AG04450 (cell line): ENCODE measurements at regions not wholly inside any gene's neighbourhood (a gene's known extent, or its start where the extent isn't known, plus 50 kb on each side); places are given as distances from the start of the nearest gene placed in this dataset.

ENCODE experiments used
- CTCF ChIA-PET: fragments of 300-600, 350-600 bp; formaldehyde crosslinking; extraction: SDS; loops from one replicate; lab custom pipeline; 2022; ENCODE audit warnings: antibody characterized with exemption, inconsistent platforms; lab: Charles Lee
- POLR2A ChIA-PET: fragments of 350-600 bp; formaldehyde crosslinking; extraction: SDS; loops from one replicate; lab custom pipeline; 2021; ENCODE audit warnings: antibody characterized with exemption, inconsistent platforms; lab: Yijun Ruan, JAX
- DNase-seq: peaks from one replicate; pipeline ENCODE4 v3.0.0-alpha.2; 2011; ENCODE audit warnings: low read depth, low spot score
- H3K27ac ChIP-seq: one replicate; pipeline ENCODE4 v1.5.1; 2012; ENCODE audit warnings: low read depth, low read length, control low read depth
- H3K27me3 ChIP-seq: one replicate; pipeline ENCODE4 v1.6.0; 2012; ENCODE audit warnings: low read length; ENCODE audit not compliant: control insufficient read depth, insufficient read depth
- H3K4me3 ChIP-seq: 2 replicates; pipeline ENCODE4 v1.5.1; 2011; ENCODE audit warnings: mild to moderate bottlenecking, low read depth, low read length, control low read depth
- H3K9me3 ChIP-seq: 2 replicates; pipeline ENCODE4 v1.5.1; 2012; ENCODE audit warnings: low read length; ENCODE audit not compliant: control insufficient read depth, insufficient read depth
- CTCF ChIP-seq: IDR thresholded peaks from 2 replicates; pipeline ENCODE4 v1.5.1; 2011; ENCODE audit warnings: low read depth, low read length, control low read depth, inconsistent platforms

DNA sequence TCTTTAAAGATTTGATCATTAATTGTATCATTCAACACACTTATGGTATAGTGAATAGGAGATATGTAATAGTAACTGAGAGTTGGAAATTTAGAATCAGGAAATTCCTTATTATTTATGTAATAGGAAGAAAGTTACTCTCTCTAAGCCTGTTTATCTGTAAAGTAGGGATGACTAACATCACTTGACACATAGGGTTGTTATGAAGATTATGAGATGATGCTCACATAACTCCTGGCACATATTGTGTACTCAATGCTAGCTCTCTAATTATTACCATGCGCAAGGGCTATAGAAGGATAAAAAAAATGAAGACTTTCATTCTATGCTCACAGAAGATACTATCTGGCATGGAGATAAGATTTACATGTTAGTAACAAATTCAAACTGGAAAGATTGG lies 149.9 kb downstream of the ISOC1 start:
- TF ChIP-seq CTCF, result no peak
- ChIA-PET POLR2A (no interaction called here), CTCF (no interaction called here)
- no peaks in the 10 kb centered on the region for H3K27me3 ChIP-seq
- H3K4me3 ChIP-seq, result no peak overlapping the region
- no peak for DNase-seq
- H3K27ac ChIP-seq, result no peak overlapping the region
- no peaks in the 10 kb centered on the region for H3K9me3 ChIP-seq

- no peak overlapping the region for H3K27ac ChIP-seq
- ChIA-PET CTCF (no interaction called here), POLR2A (no interaction called here)
- H3K4me3 ChIP-seq, result no peak overlapping the region
- DNase-seq, result no peak
- no peaks in the 10 kb centered on the region for H3K27me3 ChIP-seq
- TF ChIP-seq CTCF, result no peak
- H3K9me3 ChIP-seq, result no peaks in the 10 kb centered on the region
These were observed 150.9 kb downstream of the ISOC1 start for GRCh38 chr5:129245489-129245888.

DNA sequence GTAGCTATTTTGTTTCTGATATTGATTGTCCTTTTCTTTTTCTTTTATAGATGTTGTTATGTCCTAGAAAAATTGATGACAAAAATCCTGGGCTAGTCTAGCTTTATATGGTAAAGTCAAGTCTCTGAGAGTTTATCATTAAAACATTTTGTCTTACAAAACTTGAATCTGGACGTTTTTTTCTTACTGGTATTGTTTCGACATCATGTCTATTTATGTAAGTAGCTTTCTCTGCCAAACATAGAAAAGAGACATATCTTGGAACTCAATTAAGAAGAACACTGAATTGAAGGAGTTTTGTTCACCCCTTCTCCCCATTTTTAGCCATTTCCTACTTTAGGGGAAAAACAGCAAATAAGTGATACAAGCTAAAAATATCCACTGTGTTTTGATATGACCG lies 151.5 kb downstream of the ISOC1 start:
- H3K27ac ChIP-seq, result no peak overlapping the region
- no peaks in the 10 kb centered on the region for H3K27me3 ChIP-seq
- TF ChIP-seq CTCF, result no peak
- ChIA-PET CTCF (no interaction called here), POLR2A (no interaction called here)
- no peak for DNase-seq
- no peaks in the 10 kb centered on the region for H3K9me3 ChIP-seq
- no peak overlapping the region for H3K4me3 ChIP-seq

DNA sequence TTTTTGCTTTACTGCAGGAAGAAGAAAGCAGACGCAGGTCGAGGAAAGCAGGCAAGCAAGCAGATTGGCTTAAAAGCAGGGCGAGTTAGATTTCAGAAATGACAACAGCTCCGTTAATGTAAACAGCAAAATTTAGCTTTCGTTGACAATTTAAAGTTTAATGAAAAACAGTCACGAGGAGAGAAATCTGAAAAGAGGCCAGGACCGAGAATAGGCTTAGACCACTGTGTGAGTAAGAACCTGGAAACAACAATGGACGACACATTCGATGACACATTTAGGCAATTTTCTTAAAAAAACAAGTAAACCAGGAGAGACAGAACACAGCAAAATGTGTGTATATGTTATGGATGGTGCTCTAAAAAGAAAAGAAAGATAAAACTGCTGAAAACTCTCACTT lies 155.3 kb downstream of the ISOC1 start:
- DNase-seq, result no peak

DNA sequence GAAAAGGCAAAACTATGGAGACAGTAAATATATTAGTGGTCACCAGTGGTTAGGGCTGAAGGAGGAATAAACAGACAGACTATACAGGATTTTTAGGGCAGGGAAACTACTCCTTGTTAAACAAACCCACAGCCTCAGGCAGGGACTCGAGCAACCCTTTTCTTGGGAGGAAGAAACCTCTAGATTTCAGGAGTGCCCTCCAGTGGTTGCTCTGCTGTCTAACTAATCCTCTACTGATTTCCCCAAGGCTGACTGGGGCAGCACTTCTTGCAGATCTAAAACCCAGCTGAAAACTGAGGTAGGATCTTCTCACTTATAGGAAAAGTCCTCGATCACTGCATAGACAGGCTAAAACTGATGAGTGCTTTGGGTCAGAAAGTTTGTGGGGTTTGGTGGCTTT lies 176.8 kb downstream of the ISOC1 start:
- CTCF ChIA-PET, result no interaction called here
- Histone ChIP-seq H3K9me3 (peaks cover 5% of the 10 kb centered on the region; the same call in 1 of the 2 replicates), H3K27me3 (no peaks in the 10 kb centered on the region), H3K27ac (no peak overlapping the region), H3K4me3 (no peak overlapping the region)
- POLR2A ChIA-PET, result no interaction called here
- no peak for TF ChIP-seq CTCF
- DNase-seq, result no peak

More for the DNA sequence above, 155.3 kb downstream of the ISOC1 start:
- ChIA-PET CTCF (no interaction called here), POLR2A (no interaction called here)
- Histone ChIP-seq H3K27ac (no peak overlapping the region), H3K27me3 (no peaks in the 10 kb centered on the region), H3K4me3 (no peak overlapping the region), H3K9me3 (no peaks in the 10 kb centered on the region)
- no peak for TF ChIP-seq CTCF
